Peyer's patch (tissue), 4 donors: ENCODE measurements at regions not wholly inside any gene's neighbourhood (a gene's known extent, or its start where the extent isn't known, plus 50 kb on each side); places are given as distances from the start of the nearest gene placed in this dataset.
A peak's percentile ranks its signal among the peaks of the same experiment; 100 is the strongest.

Source experiments
- DNase-seq, 3 donors: peaks; one replicate each; pipeline ENCODE4 v3.0.0-alpha.2; 2017 to 2019
- H3K27ac ChIP-seq, 4 donors: fragments of 200-600 bp; sonication (generic); one replicate each; pipeline ENCODE4 v1.5.1; 2016 to 2019
- H3K27me3 ChIP-seq, 2 donors: fragments of 200-600 bp; sonication (generic); one replicate each; pipeline ENCODE4 v1.5.1; 2019
- H3K36me3 ChIP-seq, 3 donors: fragments of 200-600 bp; sonication (generic); one replicate each; pipeline ENCODE4 v1.5.1; 2016 to 2019
- H3K4me1 ChIP-seq, 4 donors: fragments of 200-600 bp; sonication (generic); one replicate each; pipeline ENCODE4 v1.5.1; 2016 to 2019
- H3K4me3 ChIP-seq, 4 donors: fragments of 200-600 bp; sonication (generic); 1 replicate in 3 of 4; 2 replicates in 1 of 4; pipeline ENCODE4 v1.5.1; 2016 to 2019; ENCODE audit warnings: mild to moderate bottlenecking in 1 of 4
- H3K9me3 ChIP-seq, 4 donors: fragments of 200-600 bp; sonication (generic); one replicate each; pipeline ENCODE4 v1.5.1; 2016 to 2019; ENCODE audit warnings: mild to moderate bottlenecking in 1 of 4
- POLR2A ChIP-seq, 2 donors: fragments of 450-650 bp; IDR thresholded peaks; one replicate each; pipeline ENCODE4 v1.5.1; 2017; ENCODE audit warnings: antibody characterized with exemption in 2 of 2, mild to moderate bottlenecking in 2 of 2, moderate library complexity in 2 of 2
- TF ChIP-seq, protein P1 (sequence below), 6 experiments: fragments of 450-650 bp in 4 of 6; fragments of 200-600 bp in 2 of 6; sonication (generic) in 1 of 6; IDR thresholded peaks; one replicate each; pipeline ENCODE4 v1.5.1; 2017 to 2019; ENCODE audit warnings: antibody characterized with exemption in 6 of 6, mild to moderate bottlenecking in 3 of 6, moderate library complexity in 1 of 6

DNA sequence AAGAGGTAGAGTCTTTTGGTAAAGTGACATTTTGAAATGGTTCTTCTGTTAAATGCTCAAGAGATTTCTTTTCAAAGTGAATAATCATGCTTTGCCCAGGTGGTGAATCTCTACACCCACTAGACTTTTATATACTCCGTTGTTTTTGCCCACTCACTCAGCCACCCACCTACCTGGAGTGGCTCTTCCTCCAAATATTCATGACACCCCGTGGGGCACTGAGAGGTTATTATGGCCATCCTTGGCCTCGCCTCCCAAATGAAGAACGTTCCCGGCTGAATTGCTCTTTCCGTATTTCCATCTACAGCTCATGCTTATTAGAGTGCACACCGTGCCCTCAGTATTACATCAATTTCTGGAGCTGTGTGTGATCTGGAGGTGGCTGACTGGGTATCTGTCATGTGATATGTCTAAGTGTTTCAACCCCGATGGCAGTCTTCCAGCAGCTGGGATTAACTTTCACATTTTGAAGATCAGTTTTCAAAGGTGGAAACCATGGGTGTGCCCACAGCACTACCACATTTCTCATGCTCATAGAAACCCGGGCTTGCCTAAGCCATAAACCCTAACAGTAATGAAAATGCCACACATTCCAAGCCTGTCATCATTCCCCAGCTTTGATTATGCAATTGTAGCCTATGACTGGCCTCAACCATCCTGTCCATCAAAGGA lies 406.6 kb upstream of the MMADHC start:
- DNase-seq, result peak in 1 of 3 donors; percentile 61
- TF ChIP-seq POLR2A (IDR thresholded peaks at IDR 0.05), result no peak
- TF ChIP-seq, protein P1, sequence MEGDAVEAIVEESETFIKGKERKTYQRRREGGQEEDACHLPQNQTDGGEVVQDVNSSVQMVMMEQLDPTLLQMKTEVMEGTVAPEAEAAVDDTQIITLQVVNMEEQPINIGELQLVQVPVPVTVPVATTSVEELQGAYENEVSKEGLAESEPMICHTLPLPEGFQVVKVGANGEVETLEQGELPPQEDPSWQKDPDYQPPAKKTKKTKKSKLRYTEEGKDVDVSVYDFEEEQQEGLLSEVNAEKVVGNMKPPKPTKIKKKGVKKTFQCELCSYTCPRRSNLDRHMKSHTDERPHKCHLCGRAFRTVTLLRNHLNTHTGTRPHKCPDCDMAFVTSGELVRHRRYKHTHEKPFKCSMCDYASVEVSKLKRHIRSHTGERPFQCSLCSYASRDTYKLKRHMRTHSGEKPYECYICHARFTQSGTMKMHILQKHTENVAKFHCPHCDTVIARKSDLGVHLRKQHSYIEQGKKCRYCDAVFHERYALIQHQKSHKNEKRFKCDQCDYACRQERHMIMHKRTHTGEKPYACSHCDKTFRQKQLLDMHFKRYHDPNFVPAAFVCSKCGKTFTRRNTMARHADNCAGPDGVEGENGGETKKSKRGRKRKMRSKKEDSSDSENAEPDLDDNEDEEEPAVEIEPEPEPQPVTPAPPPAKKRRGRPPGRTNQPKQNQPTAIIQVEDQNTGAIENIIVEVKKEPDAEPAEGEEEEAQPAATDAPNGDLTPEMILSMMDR (IDR thresholded peaks at IDR 0.05), result no peak
- H3K27ac ChIP-seq, result no peak overlapping the region

DNA sequence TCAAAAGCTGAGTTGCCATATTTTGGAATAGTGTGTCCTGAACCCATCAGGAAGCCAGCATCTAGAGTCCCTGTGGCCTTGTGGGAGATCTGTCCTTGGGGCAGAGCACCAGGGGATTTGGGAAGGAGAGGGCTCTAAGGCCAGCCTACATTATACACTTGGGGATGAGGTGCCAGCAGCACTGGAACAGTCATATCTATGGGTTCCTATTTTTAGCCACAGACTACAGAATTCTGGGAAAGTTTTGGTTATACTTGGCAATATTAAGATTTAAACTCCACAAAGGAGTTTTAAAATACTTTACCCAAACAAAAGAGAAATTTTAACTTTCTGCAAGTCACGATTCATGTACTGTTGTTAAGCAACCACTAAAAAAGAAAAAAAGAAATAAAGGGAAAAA lies 405.7 kb upstream of the MMADHC start:
- Histone ChIP-seq H3K27me3 (no peaks in the 10 kb centered on the region), H3K9me3 (no peaks in the 10 kb centered on the region), H3K36me3 (no peaks in the 10 kb centered on the region), H3K27ac (no peak overlapping the region), H3K4me1 (no peaks in the 10 kb centered on the region), H3K4me3 (no peak overlapping the region)
- DNase-seq, result no peak
- TF ChIP-seq, protein P1 (IDR thresholded peaks at IDR 0.05), result no peak
- no peak for TF ChIP-seq POLR2A (IDR thresholded peaks at IDR 0.05)

More for the DNA sequence above, 406.6 kb upstream of the MMADHC start:
- Histone ChIP-seq H3K36me3 (no peaks in the 10 kb centered on the region), H3K4me1 (no peaks in the 10 kb centered on the region), H3K27me3 (no peaks in the 10 kb centered on the region), H3K9me3 (no peaks in the 10 kb centered on the region), H3K4me3 (no peak overlapping the region)

DNA sequence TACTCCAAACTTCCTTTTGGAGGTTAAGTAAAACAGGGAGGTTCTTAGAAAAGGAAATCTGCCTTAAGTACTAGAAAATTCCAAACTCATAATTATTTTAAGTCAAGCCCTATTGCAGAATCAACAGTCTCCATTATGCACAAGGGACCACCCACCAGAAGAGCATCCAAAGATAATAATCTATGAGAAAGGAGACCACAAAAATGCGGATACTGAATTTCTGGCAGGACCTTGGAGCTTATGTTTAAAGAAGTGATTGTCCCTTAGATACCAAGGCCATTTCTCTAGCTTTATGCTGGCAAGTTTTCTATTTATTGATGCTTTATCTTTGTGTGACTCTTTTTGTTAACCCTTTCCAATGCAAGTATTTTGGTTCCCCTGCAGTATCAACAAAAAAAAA lies 404.0 kb upstream of the MMADHC start:
- Histone ChIP-seq H3K4me3 (no peak overlapping the region), H3K36me3 (no peaks in the 10 kb centered on the region), H3K9me3 (no peaks in the 10 kb centered on the region), H3K27ac (no peak overlapping the region), H3K4me1 (no peaks in the 10 kb centered on the region), H3K27me3 (no peaks in the 10 kb centered on the region)
- no peak for DNase-seq
- TF ChIP-seq, protein P1 (IDR thresholded peaks at IDR 0.05), result no peak
- no peak for TF ChIP-seq POLR2A (IDR thresholded peaks at IDR 0.05)

DNA sequence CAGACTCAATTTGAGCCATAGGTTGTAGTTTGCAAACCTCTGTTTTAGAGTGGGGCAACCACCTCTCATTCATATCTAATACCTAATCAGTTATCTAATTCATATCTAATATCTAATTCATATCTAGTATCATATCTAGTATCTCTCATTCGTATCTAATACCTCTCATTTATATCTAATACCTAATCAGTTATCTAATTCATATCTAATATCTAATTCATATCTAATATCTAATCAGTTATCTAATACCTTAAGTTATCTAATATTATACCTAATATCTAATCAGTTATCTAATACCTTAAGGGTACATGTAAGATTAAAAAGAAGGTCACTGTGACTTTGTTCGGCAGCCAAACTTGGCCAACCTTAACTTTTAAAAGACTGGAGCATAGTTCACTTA lies 403.4 kb upstream of the MMADHC start:
- no peak for DNase-seq
- Histone ChIP-seq H3K4me3 (no peak overlapping the region), H3K36me3 (no peaks in the 10 kb centered on the region), H3K9me3 (no peaks in the 10 kb centered on the region), H3K27me3 (no peaks in the 10 kb centered on the region), H3K27ac (no peak overlapping the region), H3K4me1 (no peaks in the 10 kb centered on the region)
- TF ChIP-seq, protein P1 (IDR thresholded peaks at IDR 0.05), result no peak
- no peak for TF ChIP-seq POLR2A (IDR thresholded peaks at IDR 0.05)

DNA sequence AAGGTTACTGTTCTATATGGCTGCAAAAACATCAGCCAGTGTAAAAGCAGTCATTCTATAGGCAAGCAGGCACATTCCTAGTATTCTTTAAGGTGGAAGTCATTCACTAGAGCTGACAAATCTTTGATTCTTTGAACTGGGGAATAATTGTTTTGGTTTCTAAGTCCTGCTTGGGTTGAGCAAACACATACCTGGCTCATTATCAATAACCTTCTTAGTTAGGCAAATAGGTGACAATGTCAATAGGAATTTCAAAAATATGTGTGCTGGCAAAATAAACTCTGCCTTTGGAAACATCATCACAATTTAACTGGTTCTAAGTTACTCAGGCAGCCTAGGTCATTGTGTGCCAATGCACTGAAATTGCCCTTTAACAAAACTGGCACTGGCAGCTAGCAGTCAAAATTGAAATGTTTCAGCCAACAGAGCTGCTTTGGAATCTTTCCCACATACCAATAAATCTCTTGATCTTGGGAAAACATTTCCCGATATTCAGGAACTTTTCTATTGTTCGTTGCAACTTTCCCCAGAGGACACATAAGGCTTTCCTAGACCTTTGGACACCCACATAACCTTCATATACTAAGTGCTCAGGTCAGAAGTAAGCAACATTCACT lies 402.0 kb upstream of the MMADHC start:
- TF ChIP-seq, protein P1 (IDR thresholded peaks at IDR 0.05), result no peak
- no peak for TF ChIP-seq POLR2A (IDR thresholded peaks at IDR 0.05)
- DNase-seq, result no peak
- Histone ChIP-seq H3K27ac (no peak overlapping the region), H3K9me3 (no peaks in the 10 kb centered on the region), H3K36me3 (no peaks in the 10 kb centered on the region), H3K4me1 (no peaks in the 10 kb centered on the region), H3K4me3 (no peak overlapping the region), H3K27me3 (no peaks in the 10 kb centered on the region)
